Loucy (cell line): ENCODE measurements at regions not wholly inside any gene's neighbourhood (a gene's known extent, or its start where the extent isn't known, plus 50 kb on each side); places are given as distances from the start of the nearest gene placed in this dataset.

Experiments used
- H2AFZ ChIP-seq: fragments of 200-600 bp; sonication (generic); 2 replicates; pipeline ENCODE4 v1.6.0; 2016; ENCODE audit warnings: antibody characterized with exemption, mild to moderate bottlenecking, low read length, moderate library complexity
- H3F3A ChIP-seq: fragments of 200-600 bp; 2 replicates; pipeline ENCODE4 v1.6.0; 2016; ENCODE audit warnings: antibody characterized with exemption, low read depth, mild to moderate bottlenecking
- H3K27me3 ChIP-seq: fragments of 200-600 bp; sonication (generic); 2 replicates; pipeline ENCODE4 v1.6.1; 2014; ENCODE audit warnings: low read length, mild to moderate bottlenecking; ENCODE audit not compliant: insufficient read depth, poor library complexity, severe bottlenecking
- H3K36me3 ChIP-seq: fragments of 200-600 bp; sonication (generic); 2 replicates; pipeline ENCODE4 v1.6.1; 2016; ENCODE audit warnings: low read length; ENCODE audit not compliant: insufficient read depth
- H3K4me1 ChIP-seq: fragments of 200-600 bp; sonication (generic); 2 replicates; pipeline ENCODE4 v1.5.1; 2014; ENCODE audit warnings: low read length, mild to moderate bottlenecking; ENCODE audit not compliant: insufficient read depth, poor library complexity, severe bottlenecking
- H3K4me2 ChIP-seq: fragments of 200-600 bp; sonication (generic); 2 replicates; pipeline ENCODE4 v1.6.0; 2014; ENCODE audit warnings: antibody characterized with exemption, low read length, low read depth, mild to moderate bottlenecking; ENCODE audit not compliant: poor library complexity, severe bottlenecking
- H3K4me3 ChIP-seq: fragments of 200-600 bp; sonication (generic); 2 replicates; pipeline ENCODE4 v1.5.1; 2014; ENCODE audit warnings: low read length, mild to moderate bottlenecking, mixed read lengths; ENCODE audit not compliant: poor library complexity, severe bottlenecking
- H3K79me2 ChIP-seq: fragments of 200-600 bp; sonication (generic); 2 replicates; pipeline ENCODE4 v1.6.1; 2014; ENCODE audit warnings: low read length; ENCODE audit not compliant: insufficient read depth
- H3K9ac ChIP-seq: fragments of 200-600 bp; sonication (generic); 2 replicates; pipeline ENCODE4 v1.6.0; 2014; ENCODE audit warnings: mild to moderate bottlenecking, low read depth, low read length, moderate library complexity; ENCODE audit not compliant: poor library complexity, severe bottlenecking
- H3K9me2 ChIP-seq: fragments of 200-600 bp; sonication (generic); replicated peaks from 2 replicates; pipeline ENCODE4 v1.6.1; 2016; ENCODE audit warnings: low read depth, low read length, mixed read lengths
- H3K9me3 ChIP-seq: fragments of 200-600 bp; sonication (generic); 2 replicates; pipeline ENCODE4 v1.6.1; 2014; ENCODE audit warnings: mild to moderate bottlenecking, antibody characterized with exemption, low read length, low read depth; ENCODE audit not compliant: insufficient read depth
- H4K20me1 ChIP-seq: fragments of 200-600 bp; sonication (generic); 2 replicates; pipeline ENCODE4 v1.6.0; 2014; ENCODE audit warnings: antibody characterized with exemption, low read length, mild to moderate bottlenecking; ENCODE audit not compliant: insufficient read depth, poor library complexity, severe bottlenecking
- CTCF ChIP-seq: fragments of 200-600 bp; sonication (generic); conservative IDR thresholded peaks from 2 replicates; pipeline ENCODE4 v1.5.1; 2014; ENCODE audit warnings: mild to moderate bottlenecking, antibody characterized with exemption, low read length
- EZH2phosphoT487 ChIP-seq: fragments of 200-600 bp; IDR thresholded peaks from 2 replicates; pipeline ENCODE4 v1.6.1; 2018; ENCODE audit warnings: antibody characterized with exemption, mild to moderate bottlenecking, moderate library complexity, borderline replicate concordance

GRCh38 chr16:86996081-86996480, 321.1 kb downstream of the C16orf95 start:
- Histone ChIP-seq H2AFZ (no peak overlapping the region), H3K9me2 (no peaks in the 10 kb centered on the region), H3F3A (no peaks in the 10 kb centered on the region), H3K4me3 (no peak overlapping the region), H3K4me2 (no peak overlapping the region), H3K36me3 (no peaks in the 10 kb centered on the region), H3K9me3 (no peaks in the 10 kb centered on the region), H4K20me1 (no peaks in the 10 kb centered on the region), H3K9ac (no peak overlapping the region), H3K4me1 (peaks cover 9% of the 10 kb centered on the region), H3K79me2 (no peaks in the 10 kb centered on the region), H3K27me3 (no peaks in the 10 kb centered on the region)
- TF ChIP-seq EZH2phosphoT487 (no peak), CTCF (no peak)

- no peak overlapping the region for H3K4me2 ChIP-seq
- H4K20me1 ChIP-seq, result no peaks in the 10 kb centered on the region
- no peaks in the 10 kb centered on the region for H3K9me2 ChIP-seq
- H3K9me3 ChIP-seq, result no peaks in the 10 kb centered on the region
- no peaks in the 10 kb centered on the region for H3K27me3 ChIP-seq
- H3K36me3 ChIP-seq, result no peaks in the 10 kb centered on the region
- peaks cover 9% of the 10 kb centered on the region for H3K4me1 ChIP-seq
- no peak overlapping the region for H2AFZ ChIP-seq
- TF ChIP-seq CTCF (no peak), EZH2phosphoT487 (no peak)
- no peaks in the 10 kb centered on the region for H3K79me2 ChIP-seq
- no peak overlapping the region for H3K9ac ChIP-seq
- H3K4me3 ChIP-seq, result no peak overlapping the region
- no peaks in the 10 kb centered on the region for H3F3A ChIP-seq
Measured at GRCh38 chr16:86997058-86997457, 320.1 kb downstream of the C16orf95 start.

- Histone ChIP-seq H3K9me3 (no peaks in the 10 kb centered on the region), H3F3A (no peaks in the 10 kb centered on the region), H2AFZ (no peak overlapping the region), H3K4me1 (peaks cover 9% of the 10 kb centered on the region), H3K36me3 (no peaks in the 10 kb centered on the region), H3K9me2 (no peaks in the 10 kb centered on the region), H3K4me3 (no peak overlapping the region), H3K4me2 (no peak overlapping the region), H3K27me3 (no peaks in the 10 kb centered on the region), H3K9ac (no peak overlapping the region), H4K20me1 (no peaks in the 10 kb centered on the region), H3K79me2 (no peaks in the 10 kb centered on the region)
- no peak for TF ChIP-seq CTCF
- no peak for TF ChIP-seq EZH2phosphoT487
Measured at GRCh38 chr16:86998196-86999001, 318.8 kb downstream of the C16orf95 start.
